A549 (cell line): ENCODE measurements at regions not wholly inside any gene's neighbourhood (a gene's known extent, or its start where the extent isn't known, plus 50 kb on each side); places are given as distances from the start of the nearest gene placed in this dataset.

ENCODE experiments used
- EP300 ChIP-seq, 2 experiments: fragments of >200 bp; sonication (Bioruptor Twin); formaldehyde crosslinking; IDR thresholded peaks; 2 replicates in 1 of 2; 3 replicates in 1 of 2; pipeline ENCODE4 v1.6.1; 2016 to 2017
- KDM5A ChIP-seq: fragments of 200-600 bp; sonication (generic); IDR thresholded peaks from 2 replicates; pipeline ENCODE4 v1.6.1; 2016; ENCODE audit warnings: antibody characterized with exemption, mild to moderate bottlenecking
- MYC ChIP-seq: IDR thresholded peaks from 2 replicates; pipeline ENCODE4 v1.6.1; 2012; ENCODE audit warnings: mild to moderate bottlenecking, inconsistent platforms, low read length, improper control_type of control experiment, borderline replicate concordance
- POLR2A ChIP-seq: IDR thresholded peaks from 2 replicates; pipeline ENCODE4 v1.6.1; 2012; ENCODE audit warnings: mild to moderate bottlenecking, low read length
- TF ChIP-seq, protein P1 (sequence below): fragments of >200 bp; sonication (Bioruptor Twin); formaldehyde crosslinking; IDR thresholded peaks from 3 replicates; pipeline ENCODE4 v1.5.1; 2016

GRCh38 chr10:49463605-49464004 lies 67.7 kb upstream of the DRGX start:
- TF ChIP-seq, protein P1, sequence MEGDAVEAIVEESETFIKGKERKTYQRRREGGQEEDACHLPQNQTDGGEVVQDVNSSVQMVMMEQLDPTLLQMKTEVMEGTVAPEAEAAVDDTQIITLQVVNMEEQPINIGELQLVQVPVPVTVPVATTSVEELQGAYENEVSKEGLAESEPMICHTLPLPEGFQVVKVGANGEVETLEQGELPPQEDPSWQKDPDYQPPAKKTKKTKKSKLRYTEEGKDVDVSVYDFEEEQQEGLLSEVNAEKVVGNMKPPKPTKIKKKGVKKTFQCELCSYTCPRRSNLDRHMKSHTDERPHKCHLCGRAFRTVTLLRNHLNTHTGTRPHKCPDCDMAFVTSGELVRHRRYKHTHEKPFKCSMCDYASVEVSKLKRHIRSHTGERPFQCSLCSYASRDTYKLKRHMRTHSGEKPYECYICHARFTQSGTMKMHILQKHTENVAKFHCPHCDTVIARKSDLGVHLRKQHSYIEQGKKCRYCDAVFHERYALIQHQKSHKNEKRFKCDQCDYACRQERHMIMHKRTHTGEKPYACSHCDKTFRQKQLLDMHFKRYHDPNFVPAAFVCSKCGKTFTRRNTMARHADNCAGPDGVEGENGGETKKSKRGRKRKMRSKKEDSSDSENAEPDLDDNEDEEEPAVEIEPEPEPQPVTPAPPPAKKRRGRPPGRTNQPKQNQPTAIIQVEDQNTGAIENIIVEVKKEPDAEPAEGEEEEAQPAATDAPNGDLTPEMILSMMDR, result no peak
- no peak for TF ChIP-seq EP300 (IDR thresholded peaks at IDR 0.05)
- no peak for TF ChIP-seq POLR2A
- TF ChIP-seq KDM5A, result no peak
- TF ChIP-seq MYC, result no peak
